ENCODE measurements at regions not wholly inside any gene's neighbourhood (a gene's known extent, or its start where the extent isn't known, plus 50 kb on each side); places are given as distances from the start of the nearest gene placed in this dataset.
"Not testable (repeated sequence)": the region's sequence is repeated elsewhere in the genome, so short reads cannot be mapped to it uniquely, and the experiment has no call there.

DNA sequence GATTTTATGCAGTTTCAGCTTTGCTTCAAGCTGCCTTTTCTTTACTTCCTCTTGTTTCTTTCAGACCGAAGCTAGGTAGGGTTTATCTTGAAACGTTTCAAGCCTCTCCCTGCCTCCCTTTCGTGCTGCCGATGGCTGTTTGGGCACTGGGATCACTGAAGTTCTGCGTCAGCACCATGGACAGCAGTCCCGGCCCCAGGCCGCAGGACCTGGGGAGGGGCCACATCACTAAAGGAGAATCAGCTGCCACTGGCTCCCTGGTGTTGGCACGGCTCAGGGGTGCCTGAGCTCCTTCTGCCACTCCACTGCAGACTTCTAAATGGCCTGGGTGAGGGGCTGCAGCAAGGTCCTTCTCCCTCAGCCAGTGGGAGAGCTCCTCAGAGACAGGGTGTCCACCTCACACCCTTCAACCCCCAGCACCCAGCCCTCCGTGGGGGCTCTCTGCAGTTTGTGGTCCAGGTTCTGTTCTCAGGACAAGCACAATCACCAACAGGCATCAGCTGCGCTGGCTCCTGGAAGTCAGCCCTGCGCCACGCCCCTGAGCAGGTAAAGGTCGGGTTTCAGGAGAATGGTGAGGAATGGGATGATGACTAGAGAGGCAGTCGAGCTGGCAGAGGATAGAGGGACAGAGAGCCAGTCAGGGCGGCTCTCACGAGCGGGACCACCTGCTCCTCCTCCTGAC, 387.2 kb downstream of the TCERG1L start:
- DNase-seq: no peak

DNA sequence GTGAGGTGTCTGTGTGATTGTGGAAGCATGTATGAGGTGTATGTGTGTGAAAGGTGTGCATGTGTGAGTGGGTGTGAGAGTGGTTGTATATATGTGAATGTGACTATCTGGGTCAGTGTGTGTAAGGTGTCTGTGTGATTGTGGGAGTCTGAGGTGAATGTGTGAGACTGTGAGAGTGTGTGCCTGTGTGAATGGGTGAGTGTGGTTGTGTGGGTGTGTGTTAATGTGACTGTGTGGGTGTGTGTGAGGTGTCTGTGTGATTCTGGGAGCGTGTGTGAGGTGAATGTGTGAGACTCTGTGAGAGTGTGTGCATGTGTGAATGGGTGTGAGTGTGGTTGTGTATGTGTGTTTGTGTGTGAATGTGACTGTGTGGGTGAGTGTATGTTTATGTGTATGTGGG, 385.1 kb downstream of the TCERG1L start:
- no peak for DNase-seq

DNA sequence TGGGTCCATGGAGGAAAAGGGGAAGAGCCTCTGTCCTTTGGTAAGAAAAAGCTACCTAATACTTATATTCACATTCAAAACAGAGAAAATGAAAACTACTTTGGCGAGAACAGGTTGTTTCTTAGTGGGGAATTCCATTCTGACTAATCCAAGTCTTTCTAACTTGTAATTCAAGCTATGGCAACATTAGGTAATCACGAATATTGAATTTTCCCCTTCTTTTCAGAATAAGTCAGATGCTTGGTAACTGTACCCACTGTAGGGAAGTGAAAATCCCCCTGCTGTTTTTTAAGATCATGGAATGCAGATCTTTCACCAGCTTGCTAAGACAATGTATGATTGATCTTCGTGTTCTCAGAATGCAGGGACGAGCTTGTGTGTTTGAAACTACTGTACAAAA, 384.4 kb downstream of the TCERG1L start:
- DNase-seq: no peak

DNA sequence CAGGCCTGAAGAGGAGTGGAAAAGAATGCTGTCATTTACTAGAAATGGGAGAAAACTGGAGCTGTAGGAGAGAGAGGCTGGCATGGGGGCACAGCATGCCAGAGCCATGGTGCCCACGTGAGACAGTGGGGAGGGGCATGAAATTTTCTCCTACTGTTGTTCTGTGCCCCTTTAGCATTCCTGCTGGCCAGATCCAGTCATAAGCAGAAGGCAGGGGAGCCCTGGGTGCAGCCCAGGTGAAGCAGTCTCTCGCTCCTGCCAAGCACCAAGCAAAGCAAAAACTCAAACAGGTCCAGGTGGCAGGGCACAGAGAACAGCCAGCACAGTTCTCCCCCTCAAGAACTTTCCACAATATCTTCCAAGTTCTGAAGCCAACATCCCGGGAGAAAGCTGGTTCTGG, 383.2 kb downstream of the TCERG1L start:
- no peak for DNase-seq

DNA sequence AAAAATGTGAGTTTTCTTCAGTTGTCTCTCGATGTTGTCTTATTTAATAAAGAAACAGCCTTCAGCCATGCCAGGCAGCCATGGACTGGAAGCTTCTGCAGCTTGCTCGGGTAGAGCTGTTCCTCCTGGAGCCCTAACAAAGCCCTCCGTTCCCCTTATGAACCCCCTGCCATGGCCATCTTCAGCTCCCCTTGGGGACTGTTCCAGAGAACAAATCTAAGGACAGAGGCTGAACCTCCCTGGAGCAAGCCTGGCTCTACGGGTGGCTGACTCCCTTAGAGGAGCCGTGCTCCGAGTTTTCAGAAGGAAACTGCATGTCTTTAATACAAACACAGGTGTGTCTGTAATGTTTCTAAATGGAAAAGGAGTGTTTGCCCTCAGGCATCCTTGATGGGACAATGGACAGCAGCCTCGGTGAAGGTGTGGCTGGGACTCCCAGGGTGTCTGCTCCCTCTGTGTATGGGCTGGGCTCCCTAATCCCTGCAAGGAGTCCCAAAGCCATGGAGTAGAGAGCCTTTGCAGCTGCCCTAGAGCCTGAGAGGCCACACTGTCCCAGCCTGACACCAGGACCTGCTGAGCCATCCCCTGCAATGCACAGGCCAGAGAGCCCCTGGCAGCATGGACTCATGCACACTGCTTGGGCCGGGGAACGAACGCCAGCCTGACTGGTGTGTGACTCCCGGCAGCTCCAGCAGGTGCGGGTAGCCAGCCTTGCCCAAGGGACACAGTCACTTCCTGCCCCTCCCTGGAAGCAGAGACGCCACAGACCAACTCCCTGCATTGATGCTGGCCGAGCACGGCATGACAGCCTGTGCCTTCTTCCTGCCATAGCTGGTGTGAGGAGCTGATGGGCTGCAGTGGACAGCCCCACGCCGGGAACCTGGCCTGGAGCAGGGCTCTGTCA, 381.8 kb downstream of the TCERG1L start:
- no peak for DNase-seq

DNA sequence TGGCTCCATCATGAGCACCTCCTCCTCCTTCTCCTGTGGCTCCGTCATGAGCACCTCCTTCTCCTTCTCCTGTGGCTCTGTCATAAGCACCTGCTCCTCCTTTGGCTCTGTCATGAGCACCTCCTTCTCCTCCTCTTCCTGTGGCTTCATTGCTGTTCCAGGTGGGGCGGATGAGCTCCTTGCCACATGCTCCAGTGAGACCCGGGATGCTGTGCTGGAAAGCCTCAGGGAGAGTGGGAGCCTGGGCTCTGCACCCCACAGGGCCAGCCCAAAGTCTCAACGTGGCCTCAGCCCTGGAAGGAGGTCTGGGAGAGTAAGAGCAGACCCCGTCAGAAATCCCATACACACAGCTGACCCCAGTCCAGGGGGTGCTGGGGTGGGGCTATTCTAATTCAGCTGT, 380.7 kb downstream of the TCERG1L start:
- DNase-seq: no peak

DNA sequence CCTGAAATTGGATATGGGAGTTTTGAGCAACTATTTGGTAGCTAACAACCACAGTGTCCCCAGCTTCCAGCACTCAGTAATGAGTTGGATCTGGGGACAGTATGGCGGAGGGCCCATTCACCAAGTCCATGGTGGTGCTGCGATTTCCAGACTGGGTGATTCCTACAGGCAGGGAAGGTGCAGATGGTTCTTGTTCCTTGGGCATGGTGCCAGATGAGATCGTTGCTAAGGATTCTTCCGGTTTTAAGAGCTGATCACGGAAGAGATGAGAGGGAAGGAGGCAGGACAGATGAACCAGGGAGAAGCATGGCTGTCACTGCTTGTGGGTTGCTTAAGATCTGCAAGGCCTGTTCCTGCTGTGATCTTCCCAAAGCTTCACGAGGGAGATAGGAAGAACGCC, 380.3 kb downstream of the TCERG1L start:
- DNase-seq: no peak

DNA sequence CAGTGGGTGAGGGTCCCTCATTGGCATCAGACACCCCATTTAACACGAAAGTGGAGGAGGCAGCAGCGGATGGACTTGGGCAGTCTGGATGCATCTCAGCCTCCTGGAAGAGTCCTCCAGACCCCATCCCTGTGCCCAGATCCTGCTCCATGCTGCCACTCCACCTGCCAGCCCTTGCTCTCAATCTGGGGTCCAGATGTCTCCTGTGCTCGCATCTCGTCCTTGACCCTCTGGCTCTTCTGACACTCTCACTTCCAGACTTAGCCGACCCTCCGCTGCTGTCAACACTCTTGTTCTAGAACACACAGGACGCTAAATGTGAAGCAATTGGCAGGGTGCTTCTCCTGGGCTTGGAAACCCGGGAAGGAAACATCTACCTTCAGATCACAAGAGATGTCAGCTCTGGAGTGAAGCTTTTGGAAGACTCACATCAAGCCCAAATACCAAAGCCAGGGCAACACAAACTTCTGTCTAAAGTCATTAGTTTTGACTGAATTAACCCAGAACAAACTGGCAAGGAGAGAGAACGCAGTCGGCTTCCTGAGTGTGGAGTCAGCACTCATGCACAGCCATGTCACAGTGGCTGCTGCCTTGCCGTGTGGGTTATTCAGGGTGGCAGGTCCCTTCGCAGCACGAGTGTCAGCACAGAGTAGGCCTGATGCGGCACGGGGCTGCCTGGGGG, 379.1 kb downstream of the TCERG1L start:
- no peak for DNase-seq

DNA sequence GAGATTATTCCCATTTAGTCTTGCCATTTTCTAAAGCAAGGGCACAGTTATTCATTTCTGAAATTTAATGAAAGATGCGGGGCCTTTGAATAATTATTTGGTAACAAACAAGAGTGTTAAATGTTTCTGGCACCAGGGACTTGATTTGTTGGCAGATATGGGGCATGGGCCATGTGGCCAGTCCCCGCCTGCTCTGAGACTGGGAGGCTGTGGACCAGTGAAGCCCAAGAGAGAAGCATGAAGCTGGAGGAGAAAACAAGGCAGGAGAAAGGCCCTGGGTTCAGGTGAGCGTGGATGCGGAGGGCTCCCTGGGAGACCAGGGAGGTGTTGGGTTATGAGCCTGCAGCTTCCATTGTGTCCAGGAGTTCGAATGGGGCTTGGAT, 378.5 kb downstream of the TCERG1L start:
- no peak for DNase-seq

DNA sequence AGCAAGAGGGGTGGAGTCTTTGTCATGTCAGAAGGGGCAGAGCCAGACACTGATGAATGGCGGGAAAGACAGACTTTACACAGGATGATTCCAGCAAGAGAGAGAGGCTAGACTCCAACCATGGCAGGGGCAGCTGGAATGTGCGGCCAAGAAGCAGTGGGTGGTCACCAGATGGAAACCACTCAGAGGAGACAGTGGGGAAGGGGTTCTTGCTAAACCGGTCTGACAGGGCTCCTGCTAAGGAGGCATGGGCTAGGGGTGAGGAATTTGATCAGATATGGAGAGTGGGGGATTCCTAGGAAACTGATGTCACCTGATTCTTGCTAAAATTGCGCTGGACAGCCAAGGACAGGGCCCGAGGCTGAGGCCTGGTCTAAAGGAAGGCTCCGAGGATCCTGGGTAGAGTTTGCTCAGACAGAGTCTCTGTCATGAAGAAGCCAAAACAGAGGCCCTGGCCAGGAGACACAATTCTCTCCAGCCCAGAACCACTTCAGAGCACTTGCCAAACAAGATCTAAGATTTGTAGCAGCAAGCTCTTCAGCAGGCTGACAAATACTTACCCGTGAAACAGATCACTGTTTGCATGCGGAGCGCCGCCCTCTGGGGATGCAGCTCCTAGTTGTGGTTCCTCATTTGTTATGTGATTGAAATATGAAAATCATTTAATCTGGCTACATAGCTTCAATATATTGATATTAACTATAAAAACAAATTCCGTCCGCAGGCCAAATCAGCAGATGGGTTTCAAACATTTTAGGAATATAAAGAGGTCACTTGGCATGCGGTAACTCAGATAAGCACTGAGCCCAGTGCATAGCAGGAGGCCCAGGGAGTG, 377.0 kb downstream of the TCERG1L start:
- DNase-seq: no peak

DNA sequence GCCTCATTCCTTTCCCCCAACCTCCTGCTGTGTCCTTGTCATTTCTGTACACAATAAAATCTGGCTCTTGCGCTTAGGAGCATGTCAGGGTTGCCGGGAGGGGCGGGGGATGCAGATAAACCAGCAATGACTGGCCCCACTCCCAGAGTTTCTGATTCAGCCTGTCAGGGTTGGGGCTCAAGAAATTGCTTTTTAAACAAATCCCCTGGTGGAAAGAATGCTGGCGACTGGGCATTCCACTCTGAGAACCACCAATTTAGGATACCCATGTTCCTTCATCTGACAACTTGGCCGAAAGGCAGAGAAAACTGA, 376.4 kb downstream of the TCERG1L start:
- DNase-seq: no peak

DNA sequence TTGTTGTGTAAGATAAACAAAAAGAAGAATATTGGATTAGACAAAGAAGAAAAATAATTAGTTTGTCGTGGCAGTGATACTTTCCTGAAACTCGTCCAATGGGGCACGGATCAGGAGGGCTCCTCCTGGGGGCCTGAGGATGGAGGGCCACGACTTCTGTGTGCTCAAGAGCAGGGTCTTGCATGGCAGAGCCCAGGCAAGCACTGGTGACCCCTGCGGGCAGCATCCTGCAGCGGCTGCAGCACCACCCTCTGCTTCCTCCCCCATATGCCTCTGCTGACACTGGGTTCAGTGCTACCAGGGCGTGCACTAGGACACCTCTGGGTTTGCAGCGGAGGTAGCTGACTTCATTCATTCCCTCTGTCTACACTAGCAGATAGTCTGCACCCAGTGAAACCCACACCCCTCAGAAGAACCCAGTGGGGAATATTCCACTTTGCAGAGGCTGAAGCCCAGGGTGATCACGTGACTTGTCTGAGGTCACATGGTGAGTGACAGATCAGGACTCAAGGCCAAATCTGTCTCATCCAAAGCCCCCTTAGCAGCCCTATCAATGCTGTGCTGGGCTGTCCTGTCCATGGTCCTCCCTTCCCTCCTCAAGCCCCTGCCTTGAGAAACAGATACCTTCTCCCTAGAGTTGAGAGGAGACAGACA, 375.5 kb downstream of the TCERG1L start:
- DNase-seq: no peak

DNA sequence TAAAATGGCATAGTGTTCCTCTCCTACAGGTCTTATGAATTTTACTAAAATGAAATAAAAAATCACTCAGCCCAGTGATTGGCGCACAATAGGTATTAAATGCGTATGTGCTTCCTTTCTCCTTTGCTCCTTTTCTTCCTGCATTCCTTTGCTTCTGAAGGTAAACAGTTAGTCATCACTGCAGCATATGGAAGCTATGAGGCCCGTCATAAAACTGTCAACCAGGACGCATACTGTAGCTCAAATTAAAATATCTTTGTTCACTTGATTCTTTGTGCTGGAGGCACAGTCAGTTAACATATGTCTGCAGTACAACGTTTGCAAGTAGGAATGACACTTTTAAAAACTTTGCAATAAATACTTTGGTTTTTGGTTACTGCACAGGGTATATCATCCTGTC, 374.7 kb downstream of the TCERG1L start:
- DNase-seq: no peak

DNA sequence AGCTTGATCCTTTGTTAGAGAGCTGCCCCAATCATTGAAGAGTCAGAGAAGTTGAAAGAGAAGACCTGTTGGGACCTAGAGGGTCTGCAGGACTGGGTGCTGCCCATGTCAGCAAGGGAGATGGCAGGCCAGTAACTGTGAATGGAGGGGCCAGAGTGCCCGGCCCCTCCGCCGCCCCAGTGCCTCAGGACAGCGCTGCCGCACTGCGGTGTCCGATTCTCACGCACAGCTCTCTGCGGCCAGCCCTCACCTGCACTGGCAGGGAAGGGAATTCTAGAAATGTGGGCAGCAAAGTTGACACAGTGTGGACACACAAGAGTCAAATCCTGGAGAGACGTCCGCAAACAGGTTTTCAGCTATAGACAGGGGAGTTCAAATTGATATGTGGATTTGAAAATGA, 373.5 kb downstream of the TCERG1L start:
- DNase-seq: no peak

DNA sequence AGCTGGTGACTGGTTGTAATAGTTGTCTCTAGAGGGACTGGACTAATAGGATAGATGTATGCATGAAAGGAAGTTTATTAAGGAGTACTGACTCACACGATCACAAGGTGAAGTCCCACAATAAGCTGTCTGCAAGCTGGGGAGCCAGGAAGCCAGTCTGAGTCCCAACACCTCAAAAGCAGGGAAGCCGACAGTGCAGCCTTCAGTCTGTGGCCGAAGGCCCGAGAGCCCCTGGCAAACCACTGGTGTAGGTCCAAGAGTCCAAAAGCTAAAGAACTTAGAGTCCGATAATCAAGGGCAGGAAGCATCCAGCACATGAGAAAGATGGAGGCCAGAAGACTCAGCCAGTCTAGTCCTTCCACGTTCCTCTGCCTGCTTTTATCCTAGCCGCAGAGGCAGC, 372.6 kb downstream of the TCERG1L start:
- DNase-seq: not testable (repeated sequence)

DNA sequence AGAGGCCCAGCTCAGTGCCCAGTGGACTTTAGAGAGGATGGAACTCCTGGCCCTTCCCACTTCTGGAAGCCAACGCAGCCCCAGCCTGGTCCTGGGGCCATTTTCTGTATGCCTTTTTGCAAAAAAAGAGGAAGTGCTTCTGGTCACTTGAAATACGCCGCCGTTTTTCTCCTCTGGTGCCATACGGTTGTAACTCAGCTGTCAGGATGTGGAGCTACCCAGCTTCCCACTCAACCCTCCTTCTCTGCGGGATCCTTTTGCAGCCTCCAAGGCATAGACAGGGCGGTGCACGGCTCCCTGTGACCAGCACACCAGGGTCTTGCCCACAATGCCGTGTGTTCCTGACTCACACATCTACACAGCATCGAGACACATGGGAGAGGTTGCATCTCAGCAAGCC, 369.6 kb downstream of the TCERG1L start:
- DNase-seq: no peak

DNA sequence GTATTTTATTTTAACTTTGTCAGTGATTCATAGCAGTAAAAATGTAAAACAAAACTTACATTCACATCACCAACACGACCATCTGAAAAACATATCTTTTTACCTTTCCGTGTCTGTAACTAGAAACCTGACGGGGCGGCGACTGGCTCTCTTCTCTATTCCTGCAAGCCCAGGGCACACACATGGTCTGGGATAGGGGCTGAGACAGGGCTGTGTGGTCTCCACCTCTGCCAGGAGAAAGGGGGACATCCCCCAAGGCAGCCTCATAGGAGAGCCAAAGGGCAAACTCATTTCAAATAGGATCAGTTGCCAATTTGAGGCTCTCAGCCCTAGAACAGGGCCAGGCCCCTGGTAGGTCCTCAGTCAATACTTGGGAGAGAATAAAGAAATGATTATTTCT, 359.4 kb downstream of the TCERG1L start:
- no peak for DNase-seq

DNA sequence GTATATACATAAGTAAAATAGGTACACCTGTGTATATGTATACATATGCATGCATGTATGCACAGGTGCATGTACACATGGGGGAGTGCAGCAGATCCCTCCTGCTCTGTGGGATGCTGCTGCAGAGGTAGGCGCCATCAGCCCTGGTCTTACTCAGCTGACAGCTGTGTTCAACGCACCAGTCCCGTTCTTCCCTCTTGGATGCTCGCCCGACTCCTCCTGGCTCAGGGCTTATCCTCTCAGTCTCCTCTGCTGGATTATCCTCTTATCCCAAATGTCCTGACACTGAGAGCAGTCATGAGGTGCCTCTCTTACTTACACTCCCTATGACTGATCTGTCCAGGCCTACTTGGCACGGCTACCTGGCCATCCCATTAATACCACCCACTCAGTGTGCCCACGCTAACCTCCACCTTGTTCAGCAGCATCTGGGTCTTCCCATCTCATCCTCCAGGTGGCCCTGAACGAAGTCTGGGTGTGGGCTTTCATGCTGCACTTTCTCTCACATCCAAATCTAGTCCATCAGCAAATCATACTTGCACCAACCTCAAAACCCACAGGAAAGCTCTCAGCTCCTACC, 357.1 kb downstream of the TCERG1L start:
- no peak for DNase-seq

DNA sequence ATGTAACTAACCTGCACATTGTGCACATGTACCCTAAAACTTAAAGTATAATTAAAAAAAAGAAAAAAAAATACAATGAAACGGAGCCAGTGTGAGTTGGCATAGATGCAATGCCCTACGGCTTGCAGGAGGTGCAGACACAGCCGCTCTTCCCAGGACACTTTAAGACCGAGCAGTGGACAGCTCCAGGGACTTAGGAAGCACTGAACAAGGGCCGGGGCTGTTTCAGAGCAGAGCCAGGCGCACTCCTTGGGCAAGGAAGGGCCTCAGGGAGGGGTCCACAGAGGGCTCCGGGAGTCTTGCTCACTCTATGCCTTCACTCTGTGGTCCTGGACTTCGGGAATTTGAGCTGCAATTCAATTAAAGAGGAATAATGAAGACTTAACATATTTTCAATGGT, 355.3 kb downstream of the TCERG1L start:
- no peak for DNase-seq

DNA sequence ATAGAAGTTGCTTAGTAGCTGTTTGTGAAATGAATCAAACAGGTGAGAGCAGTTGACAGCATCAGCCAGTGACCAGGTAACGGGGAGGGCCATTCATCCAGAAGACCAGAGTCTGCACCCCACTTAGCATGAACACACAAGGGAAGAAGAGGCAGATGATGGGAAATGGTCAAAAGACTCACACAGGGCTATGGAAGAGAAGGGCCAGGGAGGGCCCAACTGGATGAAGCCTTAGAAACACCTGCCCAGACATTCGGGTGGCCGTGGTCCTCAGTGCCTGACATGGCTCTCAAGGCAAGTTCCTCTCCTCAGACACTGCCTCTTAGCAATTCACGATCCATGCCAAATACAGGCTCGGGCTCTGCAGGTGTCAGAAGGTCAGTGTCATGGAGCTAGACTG, 354.1 kb downstream of the TCERG1L start:
- DNase-seq: no peak

DNA sequence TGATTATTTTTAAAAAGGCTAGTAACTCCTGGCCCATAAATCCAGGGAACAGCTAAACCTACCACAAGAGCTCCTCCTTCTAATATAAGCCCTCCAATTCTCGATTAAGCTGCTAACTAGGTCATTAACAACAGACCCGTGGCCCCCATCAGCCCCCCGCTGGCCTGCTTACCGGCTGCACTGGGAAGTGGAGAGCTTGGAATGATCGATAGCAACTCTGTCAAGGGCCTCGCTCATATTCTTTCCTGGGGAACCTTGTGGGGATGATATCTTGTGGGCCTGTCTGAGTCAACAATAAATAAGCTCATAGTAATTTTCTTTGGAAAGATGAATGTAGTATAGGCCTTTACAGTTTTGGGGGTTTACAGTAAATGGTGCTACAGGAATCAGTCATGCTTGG, 353.5 kb downstream of the TCERG1L start:
- DNase-seq: no peak
